Calu3 (cell line): ENCODE measurements at regions not wholly inside any gene's neighbourhood (a gene's known extent, or its start where the extent isn't known, plus 50 kb on each side); places are given as distances from the start of the nearest gene placed in this dataset.

Source experiments
- BruUV-seq: library from RNA; stranded (reverse); fragments of 400-500 nt; replicated peaks from 2 replicates; lab custom pipeline; 2021; lab: Mats Ljungman, UMichigan
- CTCF ChIA-PET: fragments of 300-600 bp; sonication (Branson Sonifier 250); formaldehyde crosslinking; loops from one replicate; lab custom pipeline; 2022; ENCODE audit warnings: antibody characterized with exemption; lab: Charles Lee
- DNase-seq: peaks from one replicate; pipeline ENCODE4 v3.0.0; 2022
- H3K27ac Mint-ChIP-seq: one replicate; pipeline ENCODE4 v1.8.0; 2022; ENCODE audit warnings: mixed read lengths; ENCODE audit not compliant: unreplicated experiment
- H3K27me3 Mint-ChIP-seq: one replicate; pipeline ENCODE4 v1.8.0; 2022; ENCODE audit warnings: mixed read lengths; ENCODE audit not compliant: unreplicated experiment
- H3K36me3 Mint-ChIP-seq: one replicate; pipeline ENCODE4 v1.8.0; 2022; ENCODE audit warnings: mild to moderate bottlenecking, moderate library complexity, mixed read lengths; ENCODE audit not compliant: insufficient read depth, unreplicated experiment
- H3K4me1 Mint-ChIP-seq: one replicate; pipeline ENCODE4 v1.8.0; 2022; ENCODE audit warnings: mild to moderate bottlenecking, low read depth, mixed read lengths; ENCODE audit not compliant: unreplicated experiment
- H3K4me3 Mint-ChIP-seq: one replicate; pipeline ENCODE4 v1.8.0; 2022; ENCODE audit warnings: mild to moderate bottlenecking, low read depth, moderate library complexity, mixed read lengths; ENCODE audit not compliant: unreplicated experiment
- H3K9me3 Mint-ChIP-seq: one replicate; pipeline ENCODE4 v1.8.0; 2022; ENCODE audit warnings: low read depth, mixed read lengths; ENCODE audit not compliant: unreplicated experiment
- CTCF ChIP-seq: fragments of 200-600 bp; IDR thresholded peaks from one replicate; pipeline ENCODE4 v1.8.0; 2022; ENCODE audit warnings: antibody characterized with exemption; ENCODE audit not compliant: unreplicated experiment
- intact Hi-C: fragments of 100-400 bp; cut with micrococcal nuclease; formaldehyde crosslinking; loops from one replicate; pipeline ENCODE4 v1.10.0; 2022; ENCODE audit not compliant: unreplicated experiment

GRCh38 chr6:47917202-47917601, 135.4 kb downstream of the OPN5 start:
- Mint-ChIP-seq H3K9me3 (no peaks in the 10 kb centered on the region), H3K36me3 (no peaks in the 10 kb centered on the region), H3K4me1 (no peaks in the 10 kb centered on the region), H3K27ac (no peak overlapping the region), H3K4me3 (no peak overlapping the region), H3K27me3 (no peaks in the 10 kb centered on the region)
- BruUV-seq, result no TSS peak
- CTCF ChIA-PET, result no interaction called here
- TF ChIP-seq CTCF, result no peak
- intact Hi-C loops, result no loop called here
- DNase-seq, result no peak

- TF ChIP-seq CTCF, result no peak
- intact Hi-C loops, result no loop called here
- no TSS peak for BruUV-seq
- H3K27ac Mint-ChIP-seq, result no peak overlapping the region
- no peaks in the 10 kb centered on the region for H3K4me1 Mint-ChIP-seq
- no peak overlapping the region for H3K4me3 Mint-ChIP-seq
- no peak for DNase-seq
- H3K9me3 Mint-ChIP-seq, result no peaks in the 10 kb centered on the region
- CTCF ChIA-PET, result interaction anchor here (0.5 kb wide), 1 partner anchor 24 kb away, joined by 3 read pairs; no protein-coding TSS in a partner anchor
- peaks cover 14% of the 10 kb centered on the region for H3K27me3 Mint-ChIP-seq
- no peaks in the 10 kb centered on the region for H3K36me3 Mint-ChIP-seq
Measured at GRCh38 chr6:47915017-47915416, 133.2 kb downstream of the OPN5 start.

GRCh38 chr6:47908271-47908670, 126.4 kb downstream of the OPN5 start:
- CTCF ChIA-PET, result interaction anchor here (0.9 kb wide), 1 partner anchor 8 kb away, joined by 3 read pairs; no protein-coding TSS in a partner anchor
- intact Hi-C loops, result no loop called here
- H3K9me3 Mint-ChIP-seq, result no peaks in the 10 kb centered on the region
- H3K36me3 Mint-ChIP-seq, result no peaks in the 10 kb centered on the region
- H3K4me1 Mint-ChIP-seq, result no peaks in the 10 kb centered on the region
- peaks cover 28% of the 10 kb centered on the region for H3K27me3 Mint-ChIP-seq
- no peak for TF ChIP-seq CTCF
- no peak overlapping the region for H3K27ac Mint-ChIP-seq
- H3K4me3 Mint-ChIP-seq, result no peak overlapping the region
- DNase-seq, result no peak
- BruUV-seq, result no TSS peak

GRCh38 chr6:47905717-47906116, 123.9 kb downstream of the OPN5 start:
- no peak for DNase-seq
- H3K4me1 Mint-ChIP-seq, result no peaks in the 10 kb centered on the region
- no peak overlapping the region for H3K27ac Mint-ChIP-seq
- no TSS peak for BruUV-seq
- no peak overlapping the region for H3K4me3 Mint-ChIP-seq
- no peaks in the 10 kb centered on the region for H3K9me3 Mint-ChIP-seq
- no peaks in the 10 kb centered on the region for H3K36me3 Mint-ChIP-seq
- CTCF ChIA-PET, result no interaction called here
- intact Hi-C loops, result no loop called here
- H3K27me3 Mint-ChIP-seq, result peaks cover 21% of the 10 kb centered on the region
- no peak for TF ChIP-seq CTCF
